ENCODE measurements at regions not wholly inside any gene's neighbourhood (a gene's known extent, or its start where the extent isn't known, plus 50 kb on each side); places are given as distances from the start of the nearest gene placed in this dataset.
"Not testable (repeated sequence)": the region's sequence is repeated elsewhere in the genome, so short reads cannot be mapped to it uniquely, and the experiment has no call there.

GRCh38 chr5:13348568-13348967 is 595.9 kb downstream of the DNAH5 start:
- Mint-ChIP-seq H3K4me1 (no peaks in the 10 kb centered on the region), H3K9me3 (peaks cover 4 to 11% (median 10%) of the 10 kb centered on the region in 3 donors), H3K27ac (no peak overlapping the region), H3K4me3 (no peak overlapping the region), H3K36me3 (no peaks in the 10 kb centered on the region), H3K27me3 (no peaks in the 10 kb centered on the region)
- CTCF ChIA-PET = interaction anchor here in 1 of 2 donors (0.6 kb wide), 1 partner anchor 10 kb away, joined by 4 read pairs; no protein-coding TSS in a partner anchor
- POLR2A ChIA-PET = no interaction called here
- Histone ChIP-seq H3K9me3 (no peaks in the 10 kb centered on the region), H3K36me3 (ENCODE audit: control insufficient read depth in 2 of 2, extremely low read depth in 1 of 2, insufficient read depth in 1 of 2, low read length in 1 of 2) (no peaks in the 10 kb centered on the region), H3K27ac (ENCODE audit: low read length) (no peak overlapping the region), H3K27me3 (replicated peaks in 1 of 2; ENCODE audit: control insufficient read depth in 2 of 2, extremely low read depth in 1 of 2, insufficient read depth in 2 of 2, low read length in 1 of 2) (no peaks in the 10 kb centered on the region), H3K4me1 (ENCODE audit: control insufficient read depth in 1 of 2, extremely low read depth in 1 of 2, insufficient read depth in 2 of 2, low read length in 2 of 2) (no peaks in the 10 kb centered on the region), H3K4me3 (ENCODE audit: control insufficient read depth in 1 of 2, extremely low read depth in 1 of 2, low read length in 1 of 2) (no peak overlapping the region)
- no peak for ATAC-seq (replicated peaks in 1 of 4)
- no peak for DNase-seq
- 83% methylated on average over 2 of the region's 3 CpGs for WGBS (ENCODE audit: insufficient coverage)

- Histone ChIP-seq H3K36me3 (ENCODE audit: control insufficient read depth in 2 of 2, extremely low read depth in 1 of 2, insufficient read depth in 1 of 2, low read length in 1 of 2) (no peaks in the 10 kb centered on the region), H3K27me3 (replicated peaks in 1 of 2; ENCODE audit: control insufficient read depth in 2 of 2, extremely low read depth in 1 of 2, insufficient read depth in 2 of 2, low read length in 1 of 2) (no peaks in the 10 kb centered on the region), H3K27ac (ENCODE audit: low read length) (no peak overlapping the region), H3K4me1 (ENCODE audit: control insufficient read depth in 1 of 2, extremely low read depth in 1 of 2, insufficient read depth in 2 of 2, low read length in 2 of 2) (no peaks in the 10 kb centered on the region), H3K9me3 (no peaks in the 10 kb centered on the region), H3K4me3 (ENCODE audit: control insufficient read depth in 1 of 2, extremely low read depth in 1 of 2, low read length in 1 of 2) (no peak overlapping the region)
- no peaks in the 10 kb centered on the region for H3K4me1 Mint-ChIP-seq
- H3K36me3 Mint-ChIP-seq = no peaks in the 10 kb centered on the region
- no peaks in the 10 kb centered on the region for H3K27me3 Mint-ChIP-seq
- ChIA-PET CTCF (no interaction called here), POLR2A (no interaction called here)
- H3K4me3 Mint-ChIP-seq = no peak overlapping the region
- no CpG with 5 or more reads among the region's 4 CpGs for WGBS (ENCODE audit: insufficient coverage)
- DNase-seq (no peak), ATAC-seq (replicated peaks in 1 of 4) (no peak)
- H3K9me3 Mint-ChIP-seq = peaks cover 9 to 19% (median 14%) of the 10 kb centered on the region in 3 donors
- no peak overlapping the region for H3K27ac Mint-ChIP-seq
These were observed 598.1 kb downstream of the DNAH5 start for GRCh38 chr5:13346401-13346800.

GRCh38 chr5:13339093-13339492 is 605.4 kb downstream of the DNAH5 start:
- Histone ChIP-seq H3K4me1 (ENCODE audit: control insufficient read depth in 1 of 2, extremely low read depth in 1 of 2, insufficient read depth in 2 of 2, low read length in 2 of 2) (no peaks in the 10 kb centered on the region), H3K27ac (ENCODE audit: low read length) (no peak overlapping the region), H3K36me3 (ENCODE audit: control insufficient read depth in 2 of 2, extremely low read depth in 1 of 2, insufficient read depth in 1 of 2, low read length in 1 of 2) (no peaks in the 10 kb centered on the region), H3K4me3 (ENCODE audit: control insufficient read depth in 1 of 2, extremely low read depth in 1 of 2, low read length in 1 of 2) (no peak overlapping the region), H3K9me3 (no peaks in the 10 kb centered on the region), H3K27me3 (replicated peaks in 1 of 2; ENCODE audit: control insufficient read depth in 2 of 2, extremely low read depth in 1 of 2, insufficient read depth in 2 of 2, low read length in 1 of 2) (no peaks in the 10 kb centered on the region)
- DNase-seq (no peak), ATAC-seq (replicated peaks in 1 of 4) (no peak)
- WGBS (ENCODE audit: insufficient coverage) = no CpG with 5 or more reads among the region's 1 CpG
- H3K27ac Mint-ChIP-seq = no peak overlapping the region
- no peaks in the 10 kb centered on the region for H3K36me3 Mint-ChIP-seq
- CTCF ChIA-PET = interaction anchor here in 1 of 2 donors (0.6 kb wide), 1 partner anchor 10 kb away, joined by 4 read pairs; no protein-coding TSS in a partner anchor
- no peak overlapping the region for H3K4me3 Mint-ChIP-seq
- no peaks in the 10 kb centered on the region for H3K27me3 Mint-ChIP-seq
- H3K9me3 Mint-ChIP-seq = peaks cover 23 to 40% (median 25%) of the 10 kb centered on the region in 3 donors
- H3K4me1 Mint-ChIP-seq = no peaks in the 10 kb centered on the region
- POLR2A ChIA-PET = no interaction called here

GRCh38 chr5:13335026-13335425 is 609.5 kb downstream of the DNAH5 start:
- POLR2A ChIA-PET; H3K9me3 ChIP-seq; H3K4me3 Mint-ChIP-seq; H3K27me3 Mint-ChIP-seq; H3K27ac Mint-ChIP-seq; DNase-seq; H3K27ac ChIP-seq (ENCODE audit: low read length); ATAC-seq (replicated peaks in 1 of 4); H3K36me3 Mint-ChIP-seq; H3K4me1 Mint-ChIP-seq; H3K27me3 ChIP-seq (replicated peaks in 1 of 2; ENCODE audit: control insufficient read depth in 2 of 2, extremely low read depth in 1 of 2, insufficient read depth in 2 of 2, low read length in 1 of 2); H3K36me3 ChIP-seq (ENCODE audit: control insufficient read depth in 2 of 2, extremely low read depth in 1 of 2, insufficient read depth in 1 of 2, low read length in 1 of 2); H3K4me3 ChIP-seq (ENCODE audit: control insufficient read depth in 1 of 2, extremely low read depth in 1 of 2, low read length in 1 of 2); CTCF ChIA-PET; H3K4me1 ChIP-seq (ENCODE audit: control insufficient read depth in 1 of 2, extremely low read depth in 1 of 2, insufficient read depth in 2 of 2, low read length in 2 of 2): not testable (repeated sequence)
- peaks cover 13 to 27% (median 15%) of the 10 kb centered on the region in 3 donors for H3K9me3 Mint-ChIP-seq
- no CpG with 5 or more reads among the region's 4 CpGs for WGBS (ENCODE audit: insufficient coverage)

- Mint-ChIP-seq H3K4me3 (no peak overlapping the region), H3K27ac (no peak overlapping the region), H3K27me3 (no peaks in the 10 kb centered on the region), H3K36me3 (no peaks in the 10 kb centered on the region), H3K4me1 (no peaks in the 10 kb centered on the region), H3K9me3 (peaks cover 17 to 22% (median 20%) of the 10 kb centered on the region in 3 donors)
- no peaks in the 10 kb centered on the region for H3K27me3 ChIP-seq (replicated peaks in 1 of 2; ENCODE audit: control insufficient read depth in 2 of 2, extremely low read depth in 1 of 2, insufficient read depth in 2 of 2, low read length in 1 of 2)
- no peaks in the 10 kb centered on the region for H3K9me3 ChIP-seq
- WGBS (ENCODE audit: insufficient coverage) = 76% methylated on average over 6 of the region's 6 CpGs
- no peaks in the 10 kb centered on the region for H3K36me3 ChIP-seq (ENCODE audit: control insufficient read depth in 2 of 2, extremely low read depth in 1 of 2, insufficient read depth in 1 of 2, low read length in 1 of 2)
- H3K27ac ChIP-seq (ENCODE audit: low read length) = no peak overlapping the region
- DNase-seq (no peak), ATAC-seq (replicated peaks in 1 of 4) (no peak)
- ChIA-PET POLR2A (no interaction called here), CTCF (no interaction called here)
- H3K4me3 ChIP-seq (ENCODE audit: control insufficient read depth in 1 of 2, extremely low read depth in 1 of 2, low read length in 1 of 2) = no peak overlapping the region
- no peaks in the 10 kb centered on the region for H3K4me1 ChIP-seq (ENCODE audit: control insufficient read depth in 1 of 2, extremely low read depth in 1 of 2, insufficient read depth in 2 of 2, low read length in 2 of 2)
These were observed 612.9 kb downstream of the DNAH5 start for GRCh38 chr5:13331585-13331984.

GRCh38 chr5:13328316-13328715 is 616.2 kb downstream of the DNAH5 start:
- Mint-ChIP-seq H3K4me1 (no peaks in the 10 kb centered on the region), H3K4me3 (no peak overlapping the region), H3K27ac (no peak overlapping the region), H3K9me3 (peaks cover 7 to 10% (median 8%) of the 10 kb centered on the region in 3 donors), H3K36me3 (no peaks in the 10 kb centered on the region), H3K27me3 (no peaks in the 10 kb centered on the region)
- Histone ChIP-seq H3K4me1 (ENCODE audit: control insufficient read depth in 1 of 2, extremely low read depth in 1 of 2, insufficient read depth in 2 of 2, low read length in 2 of 2) (no peaks in the 10 kb centered on the region), H3K36me3 (ENCODE audit: control insufficient read depth in 2 of 2, extremely low read depth in 1 of 2, insufficient read depth in 1 of 2, low read length in 1 of 2) (no peaks in the 10 kb centered on the region), H3K27ac (ENCODE audit: low read length) (no peak overlapping the region), H3K27me3 (replicated peaks in 1 of 2; ENCODE audit: control insufficient read depth in 2 of 2, extremely low read depth in 1 of 2, insufficient read depth in 2 of 2, low read length in 1 of 2) (no peaks in the 10 kb centered on the region), H3K4me3 (ENCODE audit: control insufficient read depth in 1 of 2, extremely low read depth in 1 of 2, low read length in 1 of 2) (no peak overlapping the region), H3K9me3 (peaks cover 2% of the 10 kb centered on the region)
- DNase-seq (no peak), ATAC-seq (replicated peaks in 1 of 4) (no peak)
- CTCF ChIA-PET = no interaction called here
- POLR2A ChIA-PET = no interaction called here
- WGBS (ENCODE audit: insufficient coverage) = no CpG with 5 or more reads among the region's 1 CpG

GRCh38 chr5:13325765-13326164 is 618.7 kb downstream of the DNAH5 start:
- ATAC-seq (replicated peaks in 1 of 4) = no peak
- no peaks in the 10 kb centered on the region for H3K4me1 ChIP-seq (ENCODE audit: control insufficient read depth in 1 of 2, extremely low read depth in 1 of 2, insufficient read depth in 2 of 2, low read length in 2 of 2)
- no peaks in the 10 kb centered on the region for H3K27me3 ChIP-seq (replicated peaks in 1 of 2; ENCODE audit: control insufficient read depth in 2 of 2, extremely low read depth in 1 of 2, insufficient read depth in 2 of 2, low read length in 1 of 2)
- no CpG with 5 or more reads among the region's 1 CpG for WGBS (ENCODE audit: insufficient coverage)
- no peaks in the 10 kb centered on the region for H3K36me3 ChIP-seq (ENCODE audit: control insufficient read depth in 2 of 2, extremely low read depth in 1 of 2, insufficient read depth in 1 of 2, low read length in 1 of 2)
- Mint-ChIP-seq H3K27me3 (no peaks in the 10 kb centered on the region), H3K27ac (no peak overlapping the region), H3K4me1 (no peaks in the 10 kb centered on the region), H3K9me3 (peaks cover 8 to 12% (median 10%) of the 10 kb centered on the region in 3 donors), H3K4me3 (no peak overlapping the region), H3K36me3 (no peaks in the 10 kb centered on the region)
- CTCF ChIA-PET = no interaction called here
- POLR2A ChIA-PET = no interaction called here
- no peak for DNase-seq
- H3K4me3 ChIP-seq (ENCODE audit: control insufficient read depth in 1 of 2, extremely low read depth in 1 of 2, low read length in 1 of 2) = no peak overlapping the region
- H3K9me3 ChIP-seq = peaks cover 2% of the 10 kb centered on the region
- H3K27ac ChIP-seq (ENCODE audit: low read length) = no peak overlapping the region
